Adrenal gland (tissue), 5 donors: ENCODE measurements at regions not wholly inside any gene's neighbourhood (a gene's known extent, or its start where the extent isn't known, plus 50 kb on each side); places are given as distances from the start of the nearest gene placed in this dataset.

Experiments
- POLR2A ChIP-seq, 2 donors: fragments of 450-650 bp; IDR thresholded peaks; one replicate each; pipeline ENCODE4 v1.6.1; 2017; ENCODE audit warnings: antibody characterized with exemption in 2 of 2, mild to moderate bottlenecking in 2 of 2, moderate library complexity in 1 of 2
- TF ChIP-seq, protein P1 (sequence below), 6 experiments: fragments of 450-650 bp in 4 of 6; fragments of 200-600 bp in 2 of 6; sonication (generic) in 1 of 6; IDR thresholded peaks; 1 replicate in 5 of 6; 2 replicates in 1 of 6; pipeline versions ENCODE4 v1.5.1 to v1.8.0; 2016 to 2021; ENCODE audit warnings: antibody characterized with exemption in 6 of 6, mild to moderate bottlenecking in 2 of 6, moderate library complexity in 1 of 6
- donor health status: DM: no; HTN: no; CAD: no.

DNA sequence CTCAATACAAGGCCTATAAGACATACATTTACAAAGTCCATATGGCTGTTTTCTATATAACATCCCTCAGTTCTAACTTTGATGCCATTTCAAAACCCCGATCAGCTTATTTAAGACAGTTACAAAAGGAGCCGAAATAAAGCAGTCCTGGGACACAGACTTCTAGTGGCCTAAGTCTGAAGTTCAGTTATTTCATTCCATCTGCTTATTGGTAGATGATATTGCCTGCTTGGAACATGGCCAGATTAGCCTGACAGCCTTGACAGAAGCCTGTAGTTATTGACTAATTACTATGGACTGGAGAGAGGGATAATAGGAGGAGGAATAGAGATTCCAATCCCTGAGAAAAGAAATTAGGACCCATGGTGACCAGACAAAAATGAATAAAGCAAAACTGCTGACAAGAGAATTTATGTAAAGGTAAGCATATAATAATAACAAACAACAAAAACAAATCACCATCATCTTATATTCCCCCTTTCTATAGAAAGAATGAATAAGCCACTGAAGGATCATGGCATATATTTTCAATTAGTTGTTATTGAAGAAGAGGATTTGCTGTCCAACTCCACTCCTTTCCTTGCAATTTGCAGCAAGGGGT lies 206.3 kb upstream of the TOM1L1 start:
- TF ChIP-seq POLR2A (IDR thresholded peaks at IDR 0.05): no peak
- TF ChIP-seq, protein P1, sequence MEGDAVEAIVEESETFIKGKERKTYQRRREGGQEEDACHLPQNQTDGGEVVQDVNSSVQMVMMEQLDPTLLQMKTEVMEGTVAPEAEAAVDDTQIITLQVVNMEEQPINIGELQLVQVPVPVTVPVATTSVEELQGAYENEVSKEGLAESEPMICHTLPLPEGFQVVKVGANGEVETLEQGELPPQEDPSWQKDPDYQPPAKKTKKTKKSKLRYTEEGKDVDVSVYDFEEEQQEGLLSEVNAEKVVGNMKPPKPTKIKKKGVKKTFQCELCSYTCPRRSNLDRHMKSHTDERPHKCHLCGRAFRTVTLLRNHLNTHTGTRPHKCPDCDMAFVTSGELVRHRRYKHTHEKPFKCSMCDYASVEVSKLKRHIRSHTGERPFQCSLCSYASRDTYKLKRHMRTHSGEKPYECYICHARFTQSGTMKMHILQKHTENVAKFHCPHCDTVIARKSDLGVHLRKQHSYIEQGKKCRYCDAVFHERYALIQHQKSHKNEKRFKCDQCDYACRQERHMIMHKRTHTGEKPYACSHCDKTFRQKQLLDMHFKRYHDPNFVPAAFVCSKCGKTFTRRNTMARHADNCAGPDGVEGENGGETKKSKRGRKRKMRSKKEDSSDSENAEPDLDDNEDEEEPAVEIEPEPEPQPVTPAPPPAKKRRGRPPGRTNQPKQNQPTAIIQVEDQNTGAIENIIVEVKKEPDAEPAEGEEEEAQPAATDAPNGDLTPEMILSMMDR (IDR thresholded peaks at IDR 0.05): no peak
